WTC11 (cell line): ENCODE measurements at regions not wholly inside any gene's neighbourhood (a gene's known extent, or its start where the extent isn't known, plus 50 kb on each side); places are given as distances from the start of the nearest gene placed in this dataset.

Experiments
- ATAC-seq: fragments of 200-7000 bp; cut with Tn5 transposase; 2 replicates; pipeline ENCODE4 v1.10.0; 2021; ENCODE audit warnings: mild to moderate bottlenecking, moderate library complexity
- CTCF ChIA-PET: fragments of 300-600 bp; sonication (Branson Sonifier 250); formaldehyde crosslinking; loops from one replicate; lab custom pipeline; 2021; ENCODE audit warnings: antibody characterized with exemption; lab: Charles Lee
- POLR2A ChIA-PET: fragments of 350-600 bp; sonication (Branson Sonifier 250); formaldehyde crosslinking; loops from one replicate; lab custom pipeline; 2021; ENCODE audit warnings: antibody characterized with exemption; lab: Charles Lee
- DNase-seq: peaks from one replicate; pipeline ENCODE4 v3.0.0; 2021; ENCODE audit warnings: low spot score
- H3K27ac Mint-ChIP-seq: 2 replicates; pipeline ENCODE4 v1.8.0; 2021; ENCODE audit warnings: mixed read lengths
- H3K27me3 Mint-ChIP-seq: 2 replicates; pipeline ENCODE4 v1.8.0; 2021; ENCODE audit warnings: low read depth, mild to moderate bottlenecking, moderate library complexity, mixed read lengths
- H3K36me3 Mint-ChIP-seq: 2 replicates; pipeline ENCODE4 v1.8.0; 2021; ENCODE audit warnings: mixed read lengths
- H3K4me1 Mint-ChIP-seq: 2 replicates; pipeline ENCODE4 v1.8.0; 2022; ENCODE audit warnings: mixed read lengths
- H3K4me3 Mint-ChIP-seq: 2 replicates; pipeline ENCODE4 v1.8.0; 2021; ENCODE audit warnings: mild to moderate bottlenecking, moderate library complexity, mixed read lengths
- H3K9me3 Mint-ChIP-seq: 2 replicates; pipeline ENCODE4 v1.8.0; 2021; ENCODE audit warnings: mixed read lengths
- EMX1 ChIP-seq: fragments of 250-450 bp; sonication (Bioruptor Pico); IDR thresholded peaks from 2 replicates; pipeline ENCODE4 v1.8.0; 2021; ENCODE audit warnings: mild to moderate bottlenecking
- FOXJ3 ChIP-seq: sonication (generic); formaldehyde crosslinking; IDR thresholded peaks from 2 replicates; pipeline ENCODE4 v1.9.0; 2021; ENCODE audit warnings: missing genetic modification reagents, mild to moderate bottlenecking, borderline replicate concordance
- FOXP1 ChIP-seq: sonication (generic); formaldehyde crosslinking; IDR thresholded peaks from 2 replicates; pipeline ENCODE4 v1.8.0; 2022; ENCODE audit warnings: missing genetic modification reagents, mild to moderate bottlenecking, moderate library complexity, borderline replicate concordance
- HMGA2 ChIP-seq: fragments of 250-450 bp; sonication (Bioruptor Pico); IDR thresholded peaks from 2 replicates; pipeline ENCODE4 v1.4.0; 2021; ENCODE audit warnings: mild to moderate bottlenecking, moderate library complexity
- MXD4 ChIP-seq: fragments of 250-450 bp; sonication (Bioruptor Pico); IDR thresholded peaks from 2 replicates; pipeline ENCODE4 v1.8.0; 2021; ENCODE audit warnings: mild to moderate bottlenecking, moderate library complexity, borderline replicate concordance
- MYBL2 ChIP-seq: sonication (generic); formaldehyde crosslinking; IDR thresholded peaks from 2 replicates; pipeline ENCODE4 v1.8.1; 2023; ENCODE audit warnings: mild to moderate bottlenecking, moderate library complexity, missing genetic modification reagents
- SMAD4 ChIP-seq: sonication (generic); formaldehyde crosslinking; IDR thresholded peaks from 2 replicates; pipeline ENCODE4 v1.8.0; 2022; ENCODE audit warnings: mild to moderate bottlenecking, missing genetic modification reagents
- SP1 ChIP-seq: sonication (generic); formaldehyde crosslinking; conservative IDR thresholded peaks from 2 replicates; pipeline ENCODE4 v1.8.1; 2022; ENCODE audit warnings: missing genetic modification reagents
- TEAD1 ChIP-seq: sonication (generic); formaldehyde crosslinking; IDR thresholded peaks from 2 replicates; pipeline ENCODE4 v1.8.0; 2022; ENCODE audit warnings: mild to moderate bottlenecking, missing genetic modification reagents
- ZBTB21 ChIP-seq: sonication (generic); formaldehyde crosslinking; IDR thresholded peaks from 2 replicates; pipeline ENCODE4 v1.8.1; 2023; ENCODE audit warnings: mild to moderate bottlenecking, missing genetic modification reagents, borderline replicate concordance
- ZNF416 ChIP-seq: fragments of 250-450 bp; sonication (Bioruptor Pico); IDR thresholded peaks from 2 replicates; pipeline ENCODE4 v1.9.0; 2021; ENCODE audit warnings: mild to moderate bottlenecking, inconsistent platforms
- TF ChIP-seq, protein P1 (sequence below): sonication (generic); formaldehyde crosslinking; IDR thresholded peaks from 2 replicates; pipeline ENCODE4 v1.8.0; 2022; ENCODE audit warnings: mild to moderate bottlenecking, missing genetic modification reagents
- TF ChIP-seq, protein P2 (sequence below): sonication (generic); formaldehyde crosslinking; IDR thresholded peaks from 2 replicates; pipeline ENCODE4 v1.8.0; 2022; ENCODE audit warnings: mild to moderate bottlenecking, missing genetic modification reagents
- TF ChIP-seq, protein P3 (sequence below): sonication (generic); formaldehyde crosslinking; IDR thresholded peaks from 2 replicates; pipeline ENCODE4 v1.8.0; 2022; ENCODE audit warnings: mild to moderate bottlenecking, missing genetic modification reagents
- TF ChIP-seq, protein P4 (sequence below): sonication (generic); formaldehyde crosslinking; IDR thresholded peaks from 2 replicates; pipeline ENCODE4 v1.8.1; 2022; ENCODE audit warnings: mild to moderate bottlenecking, missing genetic modification reagents, moderate library complexity, borderline replicate concordance
- TF ChIP-seq, protein P5 (sequence below): fragments of 250-450 bp; sonication (Bioruptor Pico); IDR thresholded peaks from 2 replicates; pipeline ENCODE4 v1.9.0; 2021; ENCODE audit warnings: mild to moderate bottlenecking, borderline replicate concordance
- TF ChIP-seq, protein P6 (sequence below): fragments of 250-450 bp; sonication (Bioruptor Pico); conservative IDR thresholded peaks from 2 replicates; pipeline ENCODE4 v1.9.0; 2021; ENCODE audit warnings: mild to moderate bottlenecking
- TF ChIP-seq, protein P7 (sequence below): fragments of 200-600 bp; IDR thresholded peaks from 2 replicates; pipeline ENCODE4 v1.8.0; 2022; ENCODE audit warnings: antibody characterized with exemption
- TF ChIP-seq, protein P8 (sequence below): sonication (generic); formaldehyde crosslinking; conservative IDR thresholded peaks from 2 replicates; pipeline ENCODE4 v1.8.1; 2023; ENCODE audit warnings: mild to moderate bottlenecking, low read depth, missing genetic modification reagents, moderate library complexity
- TF ChIP-seq, protein P9 (sequence below): sonication (generic); formaldehyde crosslinking; IDR thresholded peaks from 2 replicates; pipeline ENCODE4 v1.8.1; 2022; ENCODE audit warnings: mild to moderate bottlenecking, moderate library complexity, missing genetic modification reagents

DNA sequence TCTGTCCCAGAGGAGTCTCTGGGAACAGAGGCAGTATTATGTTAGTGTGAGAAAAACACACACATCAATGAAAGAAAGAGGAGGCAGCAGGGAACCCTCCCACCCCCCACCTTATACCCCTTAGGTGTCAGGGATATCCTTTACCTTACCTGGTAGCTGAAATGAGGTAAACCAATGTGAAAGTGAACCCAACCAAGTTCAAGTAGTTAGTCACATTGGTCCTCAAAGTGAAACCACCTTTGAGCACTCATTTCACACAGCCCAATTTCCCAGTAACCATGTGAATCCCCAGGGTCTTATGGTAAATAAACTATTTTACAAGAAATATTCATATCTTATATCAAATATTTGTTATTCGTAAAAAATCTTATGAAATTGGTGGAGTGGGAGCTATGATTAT is 377.8 kb downstream of the LRATD1 start:
- CTCF ChIA-PET, result no interaction called here
- no peak for ATAC-seq
- no peak for DNase-seq
- Mint-ChIP-seq H3K27me3 (no peaks in the 10 kb centered on the region), H3K36me3 (no peaks in the 10 kb centered on the region; the same call in 1 of the 2 replicates)
- no peak for TF ChIP-seq HMGA2
- TF ChIP-seq MXD4 (CRISPR knock-in tag), result no peak
- TF ChIP-seq, protein P1, sequence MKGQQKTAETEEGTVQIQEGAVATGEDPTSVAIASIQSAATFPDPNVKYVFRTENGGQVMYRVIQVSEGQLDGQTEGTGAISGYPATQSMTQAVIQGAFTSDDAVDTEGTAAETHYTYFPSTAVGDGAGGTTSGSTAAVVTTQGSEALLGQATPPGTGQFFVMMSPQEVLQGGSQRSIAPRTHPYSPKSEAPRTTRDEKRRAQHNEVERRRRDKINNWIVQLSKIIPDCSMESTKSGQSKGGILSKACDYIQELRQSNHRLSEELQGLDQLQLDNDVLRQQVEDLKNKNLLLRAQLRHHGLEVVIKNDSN (CRISPR knock-in tag), result no peak
- TF ChIP-seq, protein P2, sequence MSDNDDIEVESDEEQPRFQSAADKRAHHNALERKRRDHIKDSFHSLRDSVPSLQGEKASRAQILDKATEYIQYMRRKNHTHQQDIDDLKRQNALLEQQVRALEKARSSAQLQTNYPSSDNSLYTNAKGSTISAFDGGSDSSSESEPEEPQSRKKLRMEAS, result no peak
- TF ChIP-seq, protein P3, sequence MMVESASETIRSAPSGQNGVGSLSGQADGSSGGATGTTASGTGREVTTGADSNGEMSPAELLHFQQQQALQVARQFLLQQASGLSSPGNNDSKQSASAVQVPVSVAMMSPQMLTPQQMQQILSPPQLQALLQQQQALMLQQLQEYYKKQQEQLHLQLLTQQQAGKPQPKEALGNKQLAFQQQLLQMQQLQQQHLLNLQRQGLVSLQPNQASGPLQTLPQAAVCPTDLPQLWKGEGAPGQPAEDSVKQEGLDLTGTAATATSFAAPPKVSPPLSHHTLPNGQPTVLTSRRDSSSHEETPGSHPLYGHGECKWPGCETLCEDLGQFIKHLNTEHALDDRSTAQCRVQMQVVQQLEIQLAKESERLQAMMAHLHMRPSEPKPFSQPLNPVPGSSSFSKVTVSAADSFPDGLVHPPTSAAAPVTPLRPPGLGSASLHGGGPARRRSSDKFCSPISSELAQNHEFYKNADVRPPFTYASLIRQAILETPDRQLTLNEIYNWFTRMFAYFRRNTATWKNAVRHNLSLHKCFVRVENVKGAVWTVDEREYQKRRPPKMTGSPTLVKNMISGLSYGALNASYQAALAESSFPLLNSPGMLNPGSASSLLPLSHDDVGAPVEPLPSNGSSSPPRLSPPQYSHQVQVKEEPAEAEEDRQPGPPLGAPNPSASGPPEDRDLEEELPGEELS (CRISPR knock-in tag), result no peak
- no peak for TF ChIP-seq MYBL2 (CRISPR knock-in tag)
- TF ChIP-seq EMX1 (CRISPR knock-in tag), result no peak
- TF ChIP-seq TEAD1 (CRISPR knock-in tag), result no peak
- no peak for TF ChIP-seq SMAD4 (CRISPR knock-in tag)
- no peak for TF ChIP-seq FOXJ3 (CRISPR knock-in tag)
- TF ChIP-seq, protein P4, sequence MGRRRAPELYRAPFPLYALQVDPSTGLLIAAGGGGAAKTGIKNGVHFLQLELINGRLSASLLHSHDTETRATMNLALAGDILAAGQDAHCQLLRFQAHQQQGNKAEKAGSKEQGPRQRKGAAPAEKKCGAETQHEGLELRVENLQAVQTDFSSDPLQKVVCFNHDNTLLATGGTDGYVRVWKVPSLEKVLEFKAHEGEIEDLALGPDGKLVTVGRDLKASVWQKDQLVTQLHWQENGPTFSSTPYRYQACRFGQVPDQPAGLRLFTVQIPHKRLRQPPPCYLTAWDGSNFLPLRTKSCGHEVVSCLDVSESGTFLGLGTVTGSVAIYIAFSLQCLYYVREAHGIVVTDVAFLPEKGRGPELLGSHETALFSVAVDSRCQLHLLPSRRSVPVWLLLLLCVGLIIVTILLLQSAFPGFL (CRISPR knock-in tag), result no peak
- TF ChIP-seq, protein P5, sequence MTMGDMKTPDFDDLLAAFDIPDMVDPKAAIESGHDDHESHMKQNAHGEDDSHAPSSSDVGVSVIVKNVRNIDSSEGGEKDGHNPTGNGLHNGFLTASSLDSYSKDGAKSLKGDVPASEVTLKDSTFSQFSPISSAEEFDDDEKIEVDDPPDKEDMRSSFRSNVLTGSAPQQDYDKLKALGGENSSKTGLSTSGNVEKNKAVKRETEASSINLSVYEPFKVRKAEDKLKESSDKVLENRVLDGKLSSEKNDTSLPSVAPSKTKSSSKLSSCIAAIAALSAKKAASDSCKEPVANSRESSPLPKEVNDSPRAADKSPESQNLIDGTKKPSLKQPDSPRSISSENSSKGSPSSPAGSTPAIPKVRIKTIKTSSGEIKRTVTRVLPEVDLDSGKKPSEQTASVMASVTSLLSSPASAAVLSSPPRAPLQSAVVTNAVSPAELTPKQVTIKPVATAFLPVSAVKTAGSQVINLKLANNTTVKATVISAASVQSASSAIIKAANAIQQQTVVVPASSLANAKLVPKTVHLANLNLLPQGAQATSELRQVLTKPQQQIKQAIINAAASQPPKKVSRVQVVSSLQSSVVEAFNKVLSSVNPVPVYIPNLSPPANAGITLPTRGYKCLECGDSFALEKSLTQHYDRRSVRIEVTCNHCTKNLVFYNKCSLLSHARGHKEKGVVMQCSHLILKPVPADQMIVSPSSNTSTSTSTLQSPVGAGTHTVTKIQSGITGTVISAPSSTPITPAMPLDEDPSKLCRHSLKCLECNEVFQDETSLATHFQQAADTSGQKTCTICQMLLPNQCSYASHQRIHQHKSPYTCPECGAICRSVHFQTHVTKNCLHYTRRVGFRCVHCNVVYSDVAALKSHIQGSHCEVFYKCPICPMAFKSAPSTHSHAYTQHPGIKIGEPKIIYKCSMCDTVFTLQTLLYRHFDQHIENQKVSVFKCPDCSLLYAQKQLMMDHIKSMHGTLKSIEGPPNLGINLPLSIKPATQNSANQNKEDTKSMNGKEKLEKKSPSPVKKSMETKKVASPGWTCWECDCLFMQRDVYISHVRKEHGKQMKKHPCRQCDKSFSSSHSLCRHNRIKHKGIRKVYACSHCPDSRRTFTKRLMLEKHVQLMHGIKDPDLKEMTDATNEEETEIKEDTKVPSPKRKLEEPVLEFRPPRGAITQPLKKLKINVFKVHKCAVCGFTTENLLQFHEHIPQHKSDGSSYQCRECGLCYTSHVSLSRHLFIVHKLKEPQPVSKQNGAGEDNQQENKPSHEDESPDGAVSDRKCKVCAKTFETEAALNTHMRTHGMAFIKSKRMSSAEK, result no peak
- TF ChIP-seq SP1 (CRISPR knock-in tag), result no peak
- no peak for TF ChIP-seq FOXP1
- TF ChIP-seq, protein P6, sequence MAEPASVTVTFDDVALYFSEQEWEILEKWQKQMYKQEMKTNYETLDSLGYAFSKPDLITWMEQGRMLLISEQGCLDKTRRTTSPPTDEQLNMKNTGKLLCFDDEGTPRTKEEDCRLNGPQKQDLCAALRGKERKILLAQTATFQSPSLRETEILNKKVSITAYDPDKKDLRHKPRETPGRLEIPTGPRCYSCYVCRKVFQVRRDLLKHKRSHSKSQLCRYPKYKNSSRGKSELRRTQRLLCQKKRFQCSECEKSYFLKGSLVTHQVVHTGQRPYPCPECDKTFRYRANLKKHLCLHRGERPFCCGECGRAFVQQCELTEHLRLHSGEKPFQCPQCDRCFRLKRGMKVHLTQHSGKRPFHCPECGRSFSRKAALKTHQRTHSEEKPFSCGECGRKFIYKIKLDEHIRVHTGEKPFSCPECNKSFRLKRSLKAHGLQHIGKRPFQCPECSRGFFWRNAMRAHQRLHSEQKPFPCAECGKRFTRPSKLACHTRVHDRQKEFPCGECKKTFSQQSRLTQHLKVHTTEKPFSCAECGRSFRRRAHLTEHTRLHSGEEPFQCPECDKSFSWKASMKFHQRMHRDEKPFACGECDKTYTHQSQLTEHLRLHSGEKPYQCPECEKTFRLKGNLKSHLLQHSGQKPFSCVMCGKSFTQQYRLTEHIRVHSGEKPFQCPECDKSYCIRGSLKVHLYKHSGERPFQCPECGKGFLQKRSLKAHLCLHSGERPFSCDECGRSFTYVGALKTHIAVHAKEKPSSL (CRISPR knock-in tag), result no peak
- TF ChIP-seq, all 79 proteins: peak for 0
- H3K27ac Mint-ChIP-seq, result no peak overlapping the region
- peaks cover 5% of the 10 kb centered on the region for H3K4me1 Mint-ChIP-seq
- H3K9me3 Mint-ChIP-seq, result peaks cover 14% of the 10 kb centered on the region; the same call in 1 of the 2 replicates
- POLR2A ChIA-PET, result no interaction called here
- no peak overlapping the region for H3K4me3 Mint-ChIP-seq

DNA sequence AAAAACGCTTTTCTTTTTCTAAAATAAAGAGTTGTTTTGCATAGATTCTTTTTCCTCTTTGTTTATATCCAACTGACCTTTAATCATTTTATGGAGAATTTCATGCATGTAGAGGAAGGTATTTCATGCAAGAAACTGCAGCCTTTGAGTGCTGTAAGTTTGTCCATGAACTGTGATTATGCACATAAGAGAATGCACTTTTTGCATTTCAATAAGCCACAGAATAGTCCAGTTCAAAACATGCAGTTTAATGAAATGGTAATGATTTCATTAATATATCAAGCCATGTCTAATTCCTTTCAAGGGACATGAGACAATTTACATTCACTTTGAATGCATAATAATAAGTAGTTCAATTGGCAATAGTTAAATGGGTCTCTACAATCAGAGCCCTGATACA is 386.3 kb downstream of the LRATD1 start:
- H3K27ac Mint-ChIP-seq, result no peak overlapping the region
- peaks cover 11% of the 10 kb centered on the region; the same call in 1 of the 2 replicates for H3K9me3 Mint-ChIP-seq
- H3K4me3 Mint-ChIP-seq, result no peak overlapping the region
- ChIA-PET CTCF (no interaction called here), POLR2A (no interaction called here)
- H3K27me3 Mint-ChIP-seq, result no peaks in the 10 kb centered on the region
- no peaks in the 10 kb centered on the region for H3K36me3 Mint-ChIP-seq
- ATAC-seq (no peak), DNase-seq (no peak)
- peaks cover 4% of the 10 kb centered on the region for H3K4me1 Mint-ChIP-seq
- TF ChIP-seq, protein P7, sequence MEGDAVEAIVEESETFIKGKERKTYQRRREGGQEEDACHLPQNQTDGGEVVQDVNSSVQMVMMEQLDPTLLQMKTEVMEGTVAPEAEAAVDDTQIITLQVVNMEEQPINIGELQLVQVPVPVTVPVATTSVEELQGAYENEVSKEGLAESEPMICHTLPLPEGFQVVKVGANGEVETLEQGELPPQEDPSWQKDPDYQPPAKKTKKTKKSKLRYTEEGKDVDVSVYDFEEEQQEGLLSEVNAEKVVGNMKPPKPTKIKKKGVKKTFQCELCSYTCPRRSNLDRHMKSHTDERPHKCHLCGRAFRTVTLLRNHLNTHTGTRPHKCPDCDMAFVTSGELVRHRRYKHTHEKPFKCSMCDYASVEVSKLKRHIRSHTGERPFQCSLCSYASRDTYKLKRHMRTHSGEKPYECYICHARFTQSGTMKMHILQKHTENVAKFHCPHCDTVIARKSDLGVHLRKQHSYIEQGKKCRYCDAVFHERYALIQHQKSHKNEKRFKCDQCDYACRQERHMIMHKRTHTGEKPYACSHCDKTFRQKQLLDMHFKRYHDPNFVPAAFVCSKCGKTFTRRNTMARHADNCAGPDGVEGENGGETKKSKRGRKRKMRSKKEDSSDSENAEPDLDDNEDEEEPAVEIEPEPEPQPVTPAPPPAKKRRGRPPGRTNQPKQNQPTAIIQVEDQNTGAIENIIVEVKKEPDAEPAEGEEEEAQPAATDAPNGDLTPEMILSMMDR, result no peak
- TF ChIP-seq, protein P8, sequence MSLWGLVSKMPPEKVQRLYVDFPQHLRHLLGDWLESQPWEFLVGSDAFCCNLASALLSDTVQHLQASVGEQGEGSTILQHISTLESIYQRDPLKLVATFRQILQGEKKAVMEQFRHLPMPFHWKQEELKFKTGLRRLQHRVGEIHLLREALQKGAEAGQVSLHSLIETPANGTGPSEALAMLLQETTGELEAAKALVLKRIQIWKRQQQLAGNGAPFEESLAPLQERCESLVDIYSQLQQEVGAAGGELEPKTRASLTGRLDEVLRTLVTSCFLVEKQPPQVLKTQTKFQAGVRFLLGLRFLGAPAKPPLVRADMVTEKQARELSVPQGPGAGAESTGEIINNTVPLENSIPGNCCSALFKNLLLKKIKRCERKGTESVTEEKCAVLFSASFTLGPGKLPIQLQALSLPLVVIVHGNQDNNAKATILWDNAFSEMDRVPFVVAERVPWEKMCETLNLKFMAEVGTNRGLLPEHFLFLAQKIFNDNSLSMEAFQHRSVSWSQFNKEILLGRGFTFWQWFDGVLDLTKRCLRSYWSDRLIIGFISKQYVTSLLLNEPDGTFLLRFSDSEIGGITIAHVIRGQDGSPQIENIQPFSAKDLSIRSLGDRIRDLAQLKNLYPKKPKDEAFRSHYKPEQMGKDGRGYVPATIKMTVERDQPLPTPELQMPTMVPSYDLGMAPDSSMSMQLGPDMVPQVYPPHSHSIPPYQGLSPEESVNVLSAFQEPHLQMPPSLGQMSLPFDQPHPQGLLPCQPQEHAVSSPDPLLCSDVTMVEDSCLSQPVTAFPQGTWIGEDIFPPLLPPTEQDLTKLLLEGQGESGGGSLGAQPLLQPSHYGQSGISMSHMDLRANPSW (CRISPR knock-in tag), result no peak
- TF ChIP-seq, protein P9, sequence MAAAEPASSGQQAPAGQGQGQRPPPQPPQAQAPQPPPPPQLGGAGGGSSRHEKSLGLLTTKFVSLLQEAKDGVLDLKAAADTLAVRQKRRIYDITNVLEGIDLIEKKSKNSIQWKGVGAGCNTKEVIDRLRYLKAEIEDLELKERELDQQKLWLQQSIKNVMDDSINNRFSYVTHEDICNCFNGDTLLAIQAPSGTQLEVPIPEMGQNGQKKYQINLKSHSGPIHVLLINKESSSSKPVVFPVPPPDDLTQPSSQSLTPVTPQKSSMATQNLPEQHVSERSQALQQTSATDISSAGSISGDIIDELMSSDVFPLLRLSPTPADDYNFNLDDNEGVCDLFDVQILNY (CRISPR knock-in tag), result no peak
- no peak for TF ChIP-seq ZNF416 (CRISPR knock-in tag)
- TF ChIP-seq ZBTB21, result no peak
